GM21717 (cell line): ENCODE measurements at regions not wholly inside any gene's neighbourhood (a gene's known extent, or its start where the extent isn't known, plus 50 kb on each side); places are given as distances from the start of the nearest gene placed in this dataset.
A peak's percentile ranks its signal among the peaks of the same experiment; 100 is the strongest.

Experiments used
- ATAC-seq: cut with Tn5 transposase; IDR thresholded peaks from one replicate; pipeline ENCODE4 v1.9.1; 2021; ENCODE audit warnings: mild to moderate bottlenecking, moderate library complexity; ENCODE audit not compliant: unreplicated experiment

- no peak for ATAC-seq
Observed at GRCh38 chr3:16803019-16803418, 81.7 kb upstream of the PLCL2 start.

GRCh38 chr3:16807391-16807790 lies 77.4 kb upstream of the PLCL2 start:
- ATAC-seq = no peak

GRCh38 chr3:16808393-16809107 lies 76.2 kb upstream of the PLCL2 start:
- no peak for ATAC-seq

- no peak for ATAC-seq
Observed at GRCh38 chr3:16809482-16809881, 75.3 kb upstream of the PLCL2 start.

- no peak for ATAC-seq
Observed at GRCh38 chr3:16809993-16810392, 74.8 kb upstream of the PLCL2 start.

- ATAC-seq = no peak
Observed at GRCh38 chr3:16810593-16811367, 74.0 kb upstream of the PLCL2 start.

- no peak for ATAC-seq
Observed at GRCh38 chr3:16811950-16812349, 72.8 kb upstream of the PLCL2 start.

GRCh38 chr3:16813336-16813735 lies 71.4 kb upstream of the PLCL2 start:
- ATAC-seq = no peak

GRCh38 chr3:16816048-16816780 lies 68.5 kb upstream of the PLCL2 start:
- peak; percentile 79 for ATAC-seq

- ATAC-seq = no peak
Observed at GRCh38 chr3:16817197-16817596, 67.6 kb upstream of the PLCL2 start.

GRCh38 chr3:16818194-16818593 lies 66.6 kb upstream of the PLCL2 start:
- no peak for ATAC-seq

- ATAC-seq = no peak
Observed at GRCh38 chr3:16818945-16819344, 65.8 kb upstream of the PLCL2 start.

- ATAC-seq = no peak
Observed at GRCh38 chr3:16820485-16820884, 64.3 kb upstream of the PLCL2 start.

- ATAC-seq = no peak
Observed at GRCh38 chr3:16821053-16821452, 63.7 kb upstream of the PLCL2 start.

- ATAC-seq = peak; percentile 90
Observed at GRCh38 chr3:16824081-16824696, 60.6 kb upstream of the PLCL2 start.

- no peak for ATAC-seq
Observed at GRCh38 chr3:16825617-16826204, 59.0 kb upstream of the PLCL2 start.

GRCh38 chr3:16828815-16829214 lies 55.9 kb upstream of the PLCL2 start:
- ATAC-seq = no peak

GRCh38 chr3:16831846-16832245 lies 52.9 kb upstream of the PLCL2 start:
- no peak for ATAC-seq

GRCh38 chr3:16834214-16834613 lies 50.5 kb upstream of the PLCL2 start:
- ATAC-seq = no peak

- no peak for ATAC-seq
Observed at GRCh38 chr3:16834753-16835152, 50.0 kb upstream of the PLCL2 start.
